Vagina (tissue), 2 donors: ENCODE measurements at regions not wholly inside any gene's neighbourhood (a gene's known extent, or its start where the extent isn't known, plus 50 kb on each side); places are given as distances from the start of the nearest gene placed in this dataset.
A peak's percentile ranks its signal among the peaks of the same experiment; 100 is the strongest.

ENCODE experiments used
- DNase-seq, 2 donors: peaks; one replicate each; pipeline ENCODE4 v3.0.0-alpha.2; 2017; ENCODE audit errors: extremely low spot score in 2 of 2
- H3K27ac ChIP-seq: fragments of 200-600 bp; sonication (generic); one replicate; pipeline ENCODE4 v1.5.1; 2019
- H3K27me3 ChIP-seq: fragments of 200-600 bp; sonication (generic); one replicate; pipeline ENCODE4 v1.5.1; 2019
- H3K36me3 ChIP-seq, 2 donors: fragments of 200-600 bp; sonication (generic); one replicate each; pipeline ENCODE4 v1.5.1; 2017 to 2019
- H3K4me1 ChIP-seq: fragments of 200-600 bp; sonication (generic); one replicate; pipeline ENCODE4 v1.5.1; 2019
- H3K4me3 ChIP-seq, 2 donors: fragments of 200-600 bp; sonication (generic); 1 replicate in 1 of 2; 2 replicates in 1 of 2; pipeline ENCODE4 v1.5.1; 2016 to 2019
- H3K9me3 ChIP-seq: fragments of 200-600 bp; sonication (generic); one replicate; pipeline ENCODE4 v1.5.1; 2019
- POLR2A ChIP-seq, 2 donors: fragments of 450-650 bp; IDR thresholded peaks; one replicate each; pipeline ENCODE4 v1.6.1; 2017; ENCODE audit warnings: antibody characterized with exemption in 2 of 2, mild to moderate bottlenecking in 2 of 2, moderate library complexity in 2 of 2
- POLR2AphosphoS5 ChIP-seq, 2 donors: sonication (generic); formaldehyde crosslinking; IDR thresholded peaks; one replicate each; pipeline ENCODE4 v1.9.0; 2017; ENCODE audit warnings: antibody characterized with exemption in 2 of 2, mild to moderate bottlenecking in 2 of 2, low read depth in 1 of 2; ENCODE audit not compliant: insufficient read depth in 1 of 2
- intact Hi-C: fragments of 100-400 bp; cut with DNase I; formaldehyde crosslinking; loops from one replicate; pipeline ENCODE4 v1.15.1; 2023
- TF ChIP-seq, protein P1 (sequence below), 3 experiments: fragments of 450-650 bp in 2 of 3; fragments of 200-600 bp in 1 of 3; sonication (generic) in 1 of 3; IDR thresholded peaks; one replicate each; pipeline ENCODE4 v1.5.1; 2017 to 2019; ENCODE audit warnings: antibody characterized with exemption in 3 of 3, mild to moderate bottlenecking in 2 of 3, moderate library complexity in 2 of 3

DNA sequence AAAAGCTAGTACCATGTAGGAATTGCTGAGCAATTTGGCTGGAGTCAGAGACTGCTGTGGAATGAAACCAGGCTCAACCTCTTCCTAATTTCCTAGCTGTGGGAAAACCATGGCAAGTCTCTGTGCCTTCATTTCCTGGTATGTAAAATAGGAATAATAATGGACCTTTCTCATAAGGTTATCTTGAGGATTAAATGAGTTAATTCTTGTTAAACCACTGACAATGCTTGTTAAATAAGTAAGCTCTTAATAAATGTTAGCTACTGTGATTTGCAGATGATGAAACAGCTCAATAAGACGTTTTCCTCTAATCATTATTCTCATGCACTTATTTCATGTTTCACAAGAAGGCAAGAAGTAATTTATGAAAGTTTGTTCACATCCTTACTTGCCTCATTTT is 346.7 kb downstream of the RND3 start:
- no peaks in the 10 kb centered on the region for H3K9me3 ChIP-seq
- no peak for DNase-seq
- H3K4me3 ChIP-seq: no peak overlapping the region
- no peaks in the 10 kb centered on the region for H3K36me3 ChIP-seq
- TF ChIP-seq POLR2AphosphoS5 (IDR thresholded peaks at IDR 0.05; ENCODE audit: insufficient read depth in 1 of 2, low read depth in 1 of 2) (no peak), POLR2A (IDR thresholded peaks at IDR 0.05) (no peak)
- TF ChIP-seq, protein P1, sequence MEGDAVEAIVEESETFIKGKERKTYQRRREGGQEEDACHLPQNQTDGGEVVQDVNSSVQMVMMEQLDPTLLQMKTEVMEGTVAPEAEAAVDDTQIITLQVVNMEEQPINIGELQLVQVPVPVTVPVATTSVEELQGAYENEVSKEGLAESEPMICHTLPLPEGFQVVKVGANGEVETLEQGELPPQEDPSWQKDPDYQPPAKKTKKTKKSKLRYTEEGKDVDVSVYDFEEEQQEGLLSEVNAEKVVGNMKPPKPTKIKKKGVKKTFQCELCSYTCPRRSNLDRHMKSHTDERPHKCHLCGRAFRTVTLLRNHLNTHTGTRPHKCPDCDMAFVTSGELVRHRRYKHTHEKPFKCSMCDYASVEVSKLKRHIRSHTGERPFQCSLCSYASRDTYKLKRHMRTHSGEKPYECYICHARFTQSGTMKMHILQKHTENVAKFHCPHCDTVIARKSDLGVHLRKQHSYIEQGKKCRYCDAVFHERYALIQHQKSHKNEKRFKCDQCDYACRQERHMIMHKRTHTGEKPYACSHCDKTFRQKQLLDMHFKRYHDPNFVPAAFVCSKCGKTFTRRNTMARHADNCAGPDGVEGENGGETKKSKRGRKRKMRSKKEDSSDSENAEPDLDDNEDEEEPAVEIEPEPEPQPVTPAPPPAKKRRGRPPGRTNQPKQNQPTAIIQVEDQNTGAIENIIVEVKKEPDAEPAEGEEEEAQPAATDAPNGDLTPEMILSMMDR (IDR thresholded peaks at IDR 0.05): no peak
- no peaks in the 10 kb centered on the region for H3K27me3 ChIP-seq
- intact Hi-C loops: no loop called here
- H3K27ac ChIP-seq: no peak overlapping the region
- H3K4me1 ChIP-seq: peaks cover 15% of the 10 kb centered on the region

DNA sequence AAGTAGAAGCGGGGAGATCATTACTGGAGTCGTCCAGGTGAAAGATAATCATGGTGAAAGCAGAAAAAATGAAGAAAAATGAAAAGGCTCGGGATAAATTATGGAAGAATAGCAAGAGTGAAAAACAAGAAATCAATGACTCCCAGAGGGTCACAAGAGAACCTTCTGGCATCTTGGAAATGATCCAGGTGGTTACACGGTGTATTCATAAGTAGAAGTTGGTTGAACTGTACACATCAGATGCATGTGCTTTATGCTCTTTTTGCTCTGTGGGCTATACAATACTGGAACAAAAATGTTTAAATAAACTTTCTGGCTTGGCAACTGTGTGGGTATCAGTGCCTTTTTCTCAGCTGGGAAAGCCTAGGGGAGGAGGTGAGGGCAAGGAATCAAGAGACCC is 348.9 kb downstream of the RND3 start:
- peaks cover 33% of the 10 kb centered on the region for H3K4me1 ChIP-seq
- no peaks in the 10 kb centered on the region for H3K27me3 ChIP-seq
- H3K4me3 ChIP-seq: no peak overlapping the region
- intact Hi-C loops: no loop called here
- TF ChIP-seq POLR2AphosphoS5 (IDR thresholded peaks at IDR 0.05; ENCODE audit: insufficient read depth in 1 of 2, low read depth in 1 of 2) (no peak), POLR2A (IDR thresholded peaks at IDR 0.05) (no peak)
- TF ChIP-seq, protein P1 (IDR thresholded peaks at IDR 0.05): no peak
- H3K27ac ChIP-seq: no peak overlapping the region
- H3K36me3 ChIP-seq: no peaks in the 10 kb centered on the region
- no peaks in the 10 kb centered on the region for H3K9me3 ChIP-seq
- no peak for DNase-seq

DNA sequence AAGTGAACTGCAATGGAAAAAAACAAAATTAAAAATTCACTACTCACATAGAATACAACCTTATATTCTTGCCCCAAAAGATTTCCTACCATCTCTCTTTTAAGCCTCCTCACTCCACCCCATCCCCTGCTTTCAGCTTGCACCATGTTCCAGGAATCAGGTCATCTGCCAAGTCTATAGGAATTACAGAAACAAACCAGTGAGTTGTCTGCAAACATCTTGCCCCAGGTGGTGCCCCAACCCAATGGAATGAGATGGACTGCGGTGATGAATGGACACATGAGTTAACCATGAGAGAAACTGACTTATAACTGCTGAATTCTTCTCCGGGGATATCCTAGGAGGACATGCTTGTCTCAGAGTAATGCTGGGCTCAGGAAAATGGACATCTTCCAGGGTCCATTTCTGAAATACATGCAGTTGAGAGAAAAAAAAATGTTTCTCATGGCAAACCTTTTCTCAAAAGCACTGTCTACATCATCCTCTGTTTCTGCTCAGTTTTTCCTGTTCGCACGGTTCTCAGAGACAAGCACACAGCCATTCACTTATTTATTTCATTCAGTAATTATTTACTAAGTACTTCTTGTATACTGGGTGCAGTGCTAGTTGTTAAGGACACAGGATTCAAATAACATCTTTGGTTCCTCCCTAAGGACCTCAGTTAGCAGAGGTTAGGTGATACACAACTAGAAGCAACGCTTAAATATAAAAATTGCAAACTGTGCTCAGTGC is 350.0 kb downstream of the RND3 start:
- TF ChIP-seq POLR2A (IDR thresholded peaks at IDR 0.05): no peak
- Histone ChIP-seq H3K36me3 (no peaks in the 10 kb centered on the region), H3K4me1 (peaks cover 33% of the 10 kb centered on the region), H3K27me3 (no peaks in the 10 kb centered on the region), H3K4me3 (no peak overlapping the region), H3K27ac (no peak overlapping the region), H3K9me3 (no peaks in the 10 kb centered on the region)
- intact Hi-C loops: no loop called here
- no peak for DNase-seq

DNA sequence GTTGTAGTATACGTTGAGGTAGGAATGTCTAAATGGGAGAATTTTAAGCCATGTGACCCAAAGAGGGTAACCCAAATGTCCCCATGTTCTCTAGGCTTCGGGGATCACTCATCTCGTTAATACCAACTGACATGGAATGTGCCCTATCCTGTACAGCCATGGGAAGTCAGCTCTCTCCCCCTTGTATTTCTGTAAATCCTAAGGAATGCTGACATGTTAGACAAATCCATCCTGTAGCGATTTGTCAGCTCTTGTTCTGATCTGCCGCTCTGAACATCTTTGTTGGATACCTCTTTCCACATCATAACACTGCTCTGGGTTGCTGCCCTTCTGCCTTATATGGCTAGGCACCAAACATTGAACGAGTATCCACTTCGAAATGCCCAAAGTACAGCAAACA is 350.6 kb downstream of the RND3 start:
- no peak for DNase-seq
- intact Hi-C loops: no loop called here

DNA sequence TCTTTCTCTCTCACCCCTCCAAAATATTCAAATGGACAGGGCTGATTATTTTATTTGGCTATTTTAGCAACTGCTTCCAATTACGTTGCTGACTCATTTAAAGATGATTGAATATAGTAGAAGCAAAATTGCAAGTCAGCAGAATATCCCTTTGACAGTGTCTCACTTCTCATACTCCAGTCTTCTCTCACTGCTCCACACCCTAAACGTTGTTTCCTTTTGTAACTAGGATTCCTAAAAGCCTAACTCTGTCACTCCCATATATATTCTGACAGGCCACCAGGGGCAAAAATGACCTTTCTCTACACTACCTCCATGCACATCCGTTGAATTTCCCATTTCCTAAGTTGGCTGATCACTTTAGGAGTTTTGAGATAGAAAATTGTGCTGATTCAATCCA is 351.1 kb downstream of the RND3 start:
- H3K4me3 ChIP-seq: no peak overlapping the region
- H3K27ac ChIP-seq: no peak overlapping the region
- no peaks in the 10 kb centered on the region for H3K36me3 ChIP-seq
- intact Hi-C loops: no loop called here
- no peaks in the 10 kb centered on the region for H3K27me3 ChIP-seq
- DNase-seq: no peak
- peaks cover 33% of the 10 kb centered on the region for H3K4me1 ChIP-seq
- TF ChIP-seq POLR2A (IDR thresholded peaks at IDR 0.05): no peak
- TF ChIP-seq, protein P1 (IDR thresholded peaks at IDR 0.05): no peak
- no peak for TF ChIP-seq POLR2AphosphoS5 (IDR thresholded peaks at IDR 0.05; ENCODE audit: insufficient read depth in 1 of 2, low read depth in 1 of 2)
- no peaks in the 10 kb centered on the region for H3K9me3 ChIP-seq

More for the DNA sequence above, 350.6 kb downstream of the RND3 start:
- H3K36me3 ChIP-seq: no peaks in the 10 kb centered on the region
- no peak overlapping the region for H3K4me3 ChIP-seq
- peak in 1 of 2 donors; percentile 32 for TF ChIP-seq POLR2AphosphoS5 (IDR thresholded peaks at IDR 0.05; ENCODE audit: insufficient read depth in 1 of 2, low read depth in 1 of 2)
- no peak for TF ChIP-seq POLR2A (IDR thresholded peaks at IDR 0.05)
- H3K4me1 ChIP-seq: peaks cover 33% of the 10 kb centered on the region
- no peak overlapping the region for H3K27ac ChIP-seq
- H3K27me3 ChIP-seq: no peaks in the 10 kb centered on the region
- H3K9me3 ChIP-seq: no peaks in the 10 kb centered on the region

DNA sequence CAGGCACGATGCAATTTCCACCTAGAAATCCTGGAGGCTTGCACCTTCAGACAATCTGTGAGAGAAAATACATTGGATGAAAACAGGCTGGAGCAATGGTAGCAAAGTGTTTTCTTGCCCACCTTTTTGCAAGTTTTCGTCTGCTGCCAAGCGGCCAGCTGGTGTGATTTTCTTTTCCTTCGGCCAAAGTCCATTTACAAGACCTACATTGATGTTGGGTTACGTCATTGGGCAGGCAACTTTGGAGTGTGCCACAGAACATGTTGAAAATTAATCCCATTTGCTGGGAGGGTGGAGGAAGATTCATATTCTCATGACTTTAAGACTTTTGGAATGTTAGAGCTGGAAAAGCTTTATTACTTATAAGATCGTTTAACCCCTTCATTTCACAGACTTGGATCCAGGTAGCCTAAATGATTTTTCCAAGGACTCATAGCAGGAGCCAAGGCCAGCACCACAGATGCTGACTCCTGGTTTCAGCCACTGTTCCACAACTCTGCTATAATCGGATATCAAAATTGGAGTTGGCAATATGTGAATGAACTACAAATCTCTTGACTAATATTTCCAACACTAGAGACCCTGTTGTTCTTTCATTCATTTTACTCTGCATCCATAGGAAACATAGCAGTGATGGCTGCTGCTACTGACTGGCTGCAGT is 352.1 kb downstream of the RND3 start:
- Histone ChIP-seq H3K9me3 (no peaks in the 10 kb centered on the region), H3K27me3 (no peaks in the 10 kb centered on the region), H3K36me3 (no peaks in the 10 kb centered on the region), H3K4me3 (no peak overlapping the region), H3K4me1 (peaks cover 33% of the 10 kb centered on the region), H3K27ac (no peak overlapping the region)
- no peak for TF ChIP-seq POLR2A (IDR thresholded peaks at IDR 0.05)
- TF ChIP-seq, protein P1 (IDR thresholded peaks at IDR 0.05): no peak
- no peak for DNase-seq
- intact Hi-C loops: no loop called here
